Natural killer cell (primary cell): ENCODE measurements at regions not wholly inside any gene's neighbourhood (a gene's known extent, or its start where the extent isn't known, plus 50 kb on each side); places are given as distances from the start of the nearest gene placed in this dataset.
A peak's percentile ranks its signal among the peaks of the same experiment; 100 is the strongest.

ENCODE experiments used
- ATAC-seq, 3 donors: fragments of 150-1000 bp in 2 of 3; fragments of 200-7000 bp in 1 of 3; cut with Tn5 transposase; 1 replicate in 1 of 3; 2 replicates in 2 of 3; pipeline ENCODE4 v1.10.0; 2021; ENCODE audit warnings: mild to moderate bottlenecking in 2 of 3, moderate library complexity in 2 of 3
- DNase-seq, 2 donors: peaks; one replicate each; pipeline versions ENCODE4 v3.0.0 to v3.0.0-alpha.2; 2013 to 2021; ENCODE audit warnings: mixed read lengths in 1 of 2
- H3K27ac ChIP-seq: one replicate; pipeline ENCODE4 v1.5.1; 2013; ENCODE audit warnings: mild to moderate bottlenecking, low read length
- H3K27me3 ChIP-seq: one replicate; pipeline ENCODE4 v1.6.1; 2013; ENCODE audit warnings: low read length; ENCODE audit not compliant: control insufficient read depth, insufficient read depth
- H3K36me3 ChIP-seq: one replicate; pipeline ENCODE4 v1.6.1; 2013; ENCODE audit warnings: low read length; ENCODE audit not compliant: control insufficient read depth, insufficient read depth
- H3K4me1 ChIP-seq: one replicate; pipeline ENCODE4 v1.6.1; 2013; ENCODE audit warnings: low read length; ENCODE audit not compliant: control insufficient read depth, insufficient read depth
- H3K4me3 ChIP-seq: one replicate; pipeline ENCODE4 v1.5.1; 2013; ENCODE audit warnings: low read length
- H3K9me3 ChIP-seq: one replicate; pipeline ENCODE4 v1.6.1; 2013; ENCODE audit warnings: low read length; ENCODE audit not compliant: control insufficient read depth, insufficient read depth
- H3K27ac Mint-ChIP-seq, 2 donors: one replicate each; pipeline ENCODE4 v1.8.0; 2022; ENCODE audit warnings: mild to moderate bottlenecking in 2 of 2, mixed read lengths in 2 of 2, moderate library complexity in 1 of 2
- H3K27me3 Mint-ChIP-seq, 2 donors: one replicate each; pipeline ENCODE4 v1.8.0; 2022; ENCODE audit warnings: low read depth in 2 of 2, mixed read lengths in 2 of 2
- H3K36me3 Mint-ChIP-seq: one replicate; pipeline ENCODE4 v1.8.0; 2022; ENCODE audit warnings: mixed read lengths
- H3K4me1 Mint-ChIP-seq, 2 donors: one replicate each; pipeline ENCODE4 v1.8.0; 2022; ENCODE audit warnings: mixed read lengths in 2 of 2
- H3K4me3 Mint-ChIP-seq: one replicate; pipeline ENCODE4 v1.8.0; 2022; ENCODE audit warnings: mild to moderate bottlenecking, moderate library complexity, mixed read lengths
- H3K9me3 Mint-ChIP-seq, 2 donors: one replicate each; pipeline ENCODE4 v1.8.0; 2022; ENCODE audit warnings: mixed read lengths in 2 of 2
- CTCF ChIP-seq: fragments of 200-600 bp; IDR thresholded peaks from one replicate; pipeline ENCODE4 v1.8.0; 2022; ENCODE audit warnings: antibody characterized with exemption
- WGBS: methylation state at CpG from one replicate; pipeline ENCODE4 v1.1.7; 2013; ENCODE audit warnings: missing lambda C conversion rate; ENCODE audit not compliant: insufficient coverage; 5-methylcytosine and 5-hydroxymethylcytosine counted together
- intact Hi-C: fragments of 100-400 bp; cut with micrococcal nuclease; formaldehyde crosslinking; loops from one replicate; pipeline ENCODE4 v1.14.2; 2022

GRCh38 chr20:22529150-22530019 lies 55.0 kb downstream of the FOXA2 start:
- intact Hi-C loops = no loop called here
- no peaks in the 10 kb centered on the region for H3K4me1 ChIP-seq
- Mint-ChIP-seq H3K4me3 (no peak overlapping the region), H3K36me3 (no peaks in the 10 kb centered on the region), H3K9me3 (no peaks in the 10 kb centered on the region), H3K27me3 (no peaks in the 10 kb centered on the region), H3K27ac (no peak overlapping the region), H3K4me1 (no peaks in the 10 kb centered on the region)
- TF ChIP-seq CTCF = no peak
- no peak for ATAC-seq
- no peaks in the 10 kb centered on the region for H3K9me3 ChIP-seq
- H3K4me3 ChIP-seq = no peak overlapping the region
- DNase-seq = no peak
- WGBS = 78% methylated on average over 13 of the region's 13 CpGs
- H3K36me3 ChIP-seq = no peaks in the 10 kb centered on the region
- no peak overlapping the region for H3K27ac ChIP-seq
- H3K27me3 ChIP-seq = no peaks in the 10 kb centered on the region

- intact Hi-C loops = no loop called here
- 79% methylated on average over 3 of the region's 3 CpGs for WGBS
- H3K9me3 ChIP-seq = no peaks in the 10 kb centered on the region
Observed at GRCh38 chr20:22526512-22527012, 57.8 kb downstream of the FOXA2 start.

GRCh38 chr20:22525821-22526220 lies 58.6 kb downstream of the FOXA2 start:
- no peaks in the 10 kb centered on the region for H3K27me3 Mint-ChIP-seq
- Histone ChIP-seq H3K36me3 (no peaks in the 10 kb centered on the region), H3K9me3 (no peaks in the 10 kb centered on the region), H3K4me3 (no peak overlapping the region), H3K27me3 (no peaks in the 10 kb centered on the region), H3K4me1 (no peaks in the 10 kb centered on the region), H3K27ac (no peak overlapping the region)
- TF ChIP-seq CTCF = no peak
- DNase-seq (no peak), ATAC-seq (peak in 1 of 3 donors; percentile 14)
- H3K4me1 Mint-ChIP-seq = no peaks in the 10 kb centered on the region
- no peak overlapping the region for H3K27ac Mint-ChIP-seq
- H3K9me3 Mint-ChIP-seq = no peaks in the 10 kb centered on the region
- no peak overlapping the region for H3K4me3 Mint-ChIP-seq
- H3K36me3 Mint-ChIP-seq = no peaks in the 10 kb centered on the region
- intact Hi-C loops = no loop called here
- 82% methylated on average over 7 of the region's 7 CpGs for WGBS

More at GRCh38 chr20:22526512-22527012, 57.8 kb downstream of the FOXA2 start:
- Histone ChIP-seq H3K4me3 (no peak overlapping the region), H3K27ac (no peak overlapping the region), H3K4me1 (no peaks in the 10 kb centered on the region), H3K27me3 (no peaks in the 10 kb centered on the region), H3K36me3 (no peaks in the 10 kb centered on the region)
- DNase-seq (no peak), ATAC-seq (no peak)
- no peak for TF ChIP-seq CTCF
- Mint-ChIP-seq H3K4me1 (no peaks in the 10 kb centered on the region), H3K27me3 (no peaks in the 10 kb centered on the region), H3K36me3 (no peaks in the 10 kb centered on the region), H3K27ac (no peak overlapping the region), H3K4me3 (no peak overlapping the region), H3K9me3 (no peaks in the 10 kb centered on the region)
